ENCODE measurements at regions not wholly inside any gene's neighbourhood (a gene's known extent, or its start where the extent isn't known, plus 50 kb on each side); places are given as distances from the start of the nearest gene placed in this dataset.

GRCh38 chr2:149928011-149928410 is 340.4 kb upstream of the MMADHC start:
- no peak for TF ChIP-seq POLR2AphosphoS5 (IDR thresholded peaks at IDR 0.05)
- TF ChIP-seq CTCF (IDR thresholded peaks at IDR 0.05): no peak
- TF ChIP-seq POLR2A (IDR thresholded peaks at IDR 0.05): no peak
- TF ChIP-seq EP300 (IDR thresholded peaks at IDR 0.05): no peak

Data from suprapubic skin (tissue), 4 donors.